H7 (cell line): ENCODE measurements at regions not wholly inside any gene's neighbourhood (a gene's known extent, or its start where the extent isn't known, plus 50 kb on each side); places are given as distances from the start of the nearest gene placed in this dataset.
"Not testable (repeated sequence)": the region's sequence is repeated elsewhere in the genome, so short reads cannot be mapped to it uniquely, and the experiment has no call there.

Experiments used
- DNase-seq: peaks from one replicate; pipeline ENCODE4 v3.0.0; 2012
- H3K27me3 ChIP-seq: 2 replicates; pipeline ENCODE4 v1.6.0; 2011; ENCODE audit warnings: mild to moderate bottlenecking, low read length; ENCODE audit not compliant: control insufficient read depth, insufficient read depth
- H3K36me3 ChIP-seq: replicated peaks from 2 replicates; pipeline ENCODE4 v1.5.1; 2011; ENCODE audit warnings: low read length; ENCODE audit not compliant: control insufficient read depth, insufficient read depth
- H3K4me3 ChIP-seq: 2 replicates; pipeline ENCODE4 v1.5.1; 2011; ENCODE audit warnings: low read depth, mild to moderate bottlenecking, control low read depth, low read length, moderate library complexity; ENCODE audit not compliant: insufficient read depth

DNA sequence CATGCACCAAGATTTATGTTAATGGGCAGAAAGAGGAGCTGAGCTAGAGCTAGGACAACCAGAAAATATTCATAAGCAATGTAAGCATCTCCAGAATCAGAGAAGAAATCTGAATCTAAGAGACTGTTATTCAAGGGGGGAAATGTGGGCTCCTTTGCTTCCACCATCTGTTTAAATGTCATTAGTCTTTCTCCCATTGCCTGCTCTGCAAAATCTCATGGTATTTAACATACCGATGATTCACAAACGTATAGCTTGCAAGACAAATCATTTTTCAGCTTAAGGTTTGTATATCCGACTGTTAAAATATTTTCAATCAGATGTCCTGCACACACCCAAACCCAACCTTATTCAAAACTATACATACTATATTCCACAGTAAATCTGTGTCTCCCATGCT is 133.4 kb upstream of the TACR3 start:
- Histone ChIP-seq H3K4me3 (no peak overlapping the region), H3K36me3 (no peaks in the 10 kb centered on the region), H3K27me3 (no peaks in the 10 kb centered on the region)
- no peak for DNase-seq

DNA sequence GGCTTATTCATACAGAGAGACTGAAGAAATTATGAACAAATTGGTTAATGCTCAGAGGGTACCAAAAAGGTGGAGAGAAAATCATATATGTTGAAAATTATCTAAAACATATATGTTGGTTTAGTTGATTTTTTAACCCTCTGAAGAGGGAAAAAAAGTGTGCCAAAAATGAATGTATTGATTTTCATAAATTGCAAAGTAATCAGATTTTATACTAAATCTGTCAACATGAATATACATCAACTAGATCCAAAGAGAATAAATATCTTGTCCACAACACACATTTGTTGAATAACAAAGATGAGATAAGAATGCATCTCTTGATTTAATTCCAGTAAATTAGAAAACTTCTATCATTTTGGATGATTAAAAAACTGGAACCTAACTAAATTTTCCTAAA is 125.3 kb upstream of the TACR3 start:
- no peak overlapping the region for H3K4me3 ChIP-seq

DNA sequence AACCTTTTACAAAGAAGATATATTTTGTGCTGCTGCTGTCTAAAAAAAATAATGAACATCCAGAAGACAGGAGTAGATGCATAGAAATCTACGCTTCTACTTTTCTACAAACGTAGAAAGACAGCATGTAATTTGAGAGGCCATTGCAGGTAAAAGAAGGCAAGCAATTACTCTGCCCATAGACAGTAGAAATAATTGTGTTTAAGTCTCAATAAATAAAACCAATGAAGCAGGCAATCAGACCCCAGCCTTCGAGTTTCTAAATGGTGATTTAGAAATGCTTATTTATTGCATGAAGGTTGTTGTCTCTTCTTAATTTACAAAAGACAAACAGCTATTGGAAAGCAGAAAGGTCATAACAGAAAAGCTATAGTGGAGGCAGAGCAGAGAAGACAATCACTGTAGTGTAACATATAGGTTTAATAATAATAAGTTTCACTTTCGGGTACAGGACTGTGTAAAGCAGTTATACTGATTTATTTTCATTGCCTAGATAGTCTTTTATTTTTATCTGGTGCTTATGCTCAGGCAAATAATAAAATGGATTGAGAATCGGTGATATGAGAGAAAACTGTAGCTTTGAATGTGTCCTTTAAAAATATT is 123.0 kb upstream of the TACR3 start:
- no peaks in the 10 kb centered on the region for H3K27me3 ChIP-seq
- no peak overlapping the region for H3K4me3 ChIP-seq
- no peak for DNase-seq
- H3K36me3 ChIP-seq = no peaks in the 10 kb centered on the region

More for the DNA sequence above, 125.3 kb upstream of the TACR3 start:
- no peaks in the 10 kb centered on the region for H3K27me3 ChIP-seq
- no peak for DNase-seq
- H3K36me3 ChIP-seq = no peaks in the 10 kb centered on the region

DNA sequence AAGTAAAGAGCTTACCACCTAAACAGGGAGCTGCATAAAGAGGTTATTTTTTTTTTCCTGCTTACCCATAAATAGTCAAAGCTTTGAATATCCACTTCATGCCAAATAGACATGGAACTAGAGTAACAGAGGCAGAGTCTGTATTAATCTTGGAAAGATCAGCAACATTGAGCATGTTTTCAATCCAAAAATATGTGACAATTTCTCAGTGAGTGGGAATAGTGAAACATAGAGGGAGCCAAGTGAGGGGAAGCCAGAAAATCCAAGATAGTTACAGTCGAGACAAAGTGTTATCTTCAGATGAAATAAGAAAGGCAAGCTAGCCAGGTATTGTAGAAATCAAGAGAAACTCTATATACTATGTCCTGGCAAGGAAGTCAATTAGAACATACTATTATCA is 122.3 kb upstream of the TACR3 start:
- H3K36me3 ChIP-seq = no peaks in the 10 kb centered on the region
- no peak for DNase-seq
- no peaks in the 10 kb centered on the region for H3K27me3 ChIP-seq
- no peak overlapping the region for H3K4me3 ChIP-seq

DNA sequence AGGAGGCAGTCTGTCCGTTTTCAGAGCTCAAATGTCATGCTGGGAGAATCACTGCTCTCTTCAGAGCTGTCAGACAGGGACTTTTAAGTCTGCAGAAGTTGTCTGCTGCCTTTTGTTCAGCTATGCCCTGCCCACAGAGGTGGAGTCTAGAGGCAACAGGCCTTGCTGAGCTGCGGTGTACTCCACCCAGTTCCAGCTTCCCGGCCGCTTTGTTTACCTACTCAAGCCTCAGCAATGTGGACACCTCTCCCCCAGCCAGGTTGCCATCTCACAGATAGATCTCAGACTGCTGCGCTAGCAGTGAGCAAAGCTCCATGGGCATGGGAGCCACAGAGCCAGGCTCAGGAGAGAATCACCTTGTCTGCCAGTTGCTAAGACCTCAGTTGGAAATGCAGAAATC is 90.5 kb upstream of the TACR3 start:
- not testable (repeated sequence) for H3K27me3 ChIP-seq, H3K4me3 ChIP-seq, DNase-seq, H3K36me3 ChIP-seq

DNA sequence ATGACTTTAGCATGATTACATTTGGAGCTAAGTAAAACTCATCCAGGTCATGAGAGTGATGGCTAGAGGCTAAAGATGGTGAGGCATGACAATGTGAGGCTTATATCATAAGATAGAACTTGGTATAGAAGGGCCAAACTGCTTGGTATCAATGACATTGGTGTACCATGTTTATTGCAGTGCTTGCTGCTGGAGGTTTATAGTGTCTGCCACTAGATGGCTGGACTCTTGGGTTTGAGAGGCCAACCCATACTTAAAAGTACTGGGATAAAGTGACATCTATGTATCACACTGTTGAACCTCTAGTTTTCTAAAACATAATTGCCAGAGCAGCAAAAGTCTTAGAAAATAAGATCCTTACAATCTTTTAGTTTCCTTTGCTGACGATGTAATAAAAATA is 83.0 kb upstream of the TACR3 start:
- Histone ChIP-seq H3K36me3 (no peaks in the 10 kb centered on the region), H3K4me3 (no peak overlapping the region), H3K27me3 (no peaks in the 10 kb centered on the region)
- DNase-seq = no peak

DNA sequence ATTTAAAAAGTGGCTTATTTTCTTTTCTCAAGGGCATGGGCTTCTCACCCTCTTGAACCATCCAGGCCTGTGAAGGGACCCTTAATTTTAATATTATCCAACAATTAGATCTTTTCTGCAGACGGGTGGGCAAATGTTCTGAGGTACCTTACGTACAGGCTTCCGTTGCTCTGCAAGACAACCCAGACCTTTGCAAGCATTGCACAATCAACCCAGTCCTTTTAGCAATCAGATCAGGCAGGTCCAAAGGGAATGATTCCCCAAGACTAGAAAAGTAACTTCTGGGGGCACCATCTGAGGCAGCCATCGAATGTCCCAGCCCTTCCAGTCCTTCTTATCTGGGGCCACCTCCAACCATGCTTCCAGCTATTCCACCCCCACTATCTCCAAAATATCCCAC is 67.3 kb upstream of the TACR3 start:
- Histone ChIP-seq H3K27me3 (no peaks in the 10 kb centered on the region), H3K36me3 (no peaks in the 10 kb centered on the region), H3K4me3 (no peak overlapping the region)
- DNase-seq = no peak

DNA sequence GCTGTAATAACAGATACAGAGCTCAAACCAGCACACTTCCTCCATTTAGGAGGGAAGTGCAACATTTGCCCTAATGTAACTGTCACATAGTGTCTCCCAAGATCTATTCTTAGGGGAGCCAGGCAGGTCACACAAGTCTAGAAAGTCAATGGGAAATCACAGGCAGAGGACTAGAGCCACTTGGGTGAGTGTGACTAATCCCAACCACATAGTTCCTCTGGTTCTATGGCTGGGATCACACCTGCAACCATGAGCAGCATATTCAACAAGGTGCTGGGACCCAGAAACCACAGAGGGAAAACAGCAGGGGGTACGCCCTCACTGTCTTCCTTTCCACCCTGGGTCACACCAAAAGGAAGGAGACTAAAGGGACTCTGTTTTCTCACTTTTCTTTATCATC is 66.8 kb upstream of the TACR3 start:
- Histone ChIP-seq H3K4me3 (no peak overlapping the region), H3K27me3 (no peaks in the 10 kb centered on the region), H3K36me3 (no peaks in the 10 kb centered on the region)
- DNase-seq = no peak

DNA sequence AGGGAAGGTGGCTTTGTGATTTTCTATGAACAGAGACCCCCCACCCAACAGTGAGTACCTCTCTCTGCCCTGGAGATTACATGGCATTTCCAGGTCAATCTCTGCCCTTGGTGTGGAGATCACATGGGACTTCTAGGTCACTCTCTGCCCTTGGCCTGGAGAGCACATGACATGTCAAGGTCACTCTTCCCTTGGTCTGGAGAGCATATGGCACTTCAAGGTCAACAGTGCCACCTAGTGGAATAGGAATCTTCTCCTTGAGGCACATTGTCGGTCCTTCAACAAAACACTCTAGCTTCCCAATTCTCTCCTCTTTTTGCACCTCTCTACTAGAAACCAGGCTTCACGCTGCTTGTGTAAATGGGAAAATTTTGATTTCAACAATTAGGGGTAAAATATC is 66.2 kb upstream of the TACR3 start:
- peak; percentile 10 for DNase-seq
- no peak overlapping the region for H3K4me3 ChIP-seq
- no peaks in the 10 kb centered on the region for H3K36me3 ChIP-seq
- H3K27me3 ChIP-seq = no peaks in the 10 kb centered on the region

DNA sequence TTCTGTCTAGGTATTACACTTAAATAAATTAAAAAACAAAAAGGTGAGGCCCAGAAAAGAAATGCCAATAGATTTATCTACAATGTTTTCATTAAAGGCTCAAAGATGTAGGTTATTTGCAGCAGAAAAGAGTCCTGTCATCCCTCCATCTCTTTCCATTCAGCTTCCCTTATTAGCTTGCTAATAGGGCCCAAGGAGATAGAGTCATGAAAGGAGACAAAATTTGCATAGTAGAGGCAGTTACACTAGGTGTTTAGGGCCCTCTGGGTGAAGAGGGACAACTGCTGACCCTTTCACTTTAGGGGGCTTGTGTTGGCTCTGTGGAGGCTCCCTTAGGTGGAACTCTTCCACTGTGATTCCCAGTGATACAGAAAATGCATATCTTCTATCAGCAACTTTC is 58.4 kb upstream of the TACR3 start:
- H3K36me3 ChIP-seq = no peaks in the 10 kb centered on the region
- no peak overlapping the region for H3K4me3 ChIP-seq
- DNase-seq = no peak
- no peaks in the 10 kb centered on the region for H3K27me3 ChIP-seq

DNA sequence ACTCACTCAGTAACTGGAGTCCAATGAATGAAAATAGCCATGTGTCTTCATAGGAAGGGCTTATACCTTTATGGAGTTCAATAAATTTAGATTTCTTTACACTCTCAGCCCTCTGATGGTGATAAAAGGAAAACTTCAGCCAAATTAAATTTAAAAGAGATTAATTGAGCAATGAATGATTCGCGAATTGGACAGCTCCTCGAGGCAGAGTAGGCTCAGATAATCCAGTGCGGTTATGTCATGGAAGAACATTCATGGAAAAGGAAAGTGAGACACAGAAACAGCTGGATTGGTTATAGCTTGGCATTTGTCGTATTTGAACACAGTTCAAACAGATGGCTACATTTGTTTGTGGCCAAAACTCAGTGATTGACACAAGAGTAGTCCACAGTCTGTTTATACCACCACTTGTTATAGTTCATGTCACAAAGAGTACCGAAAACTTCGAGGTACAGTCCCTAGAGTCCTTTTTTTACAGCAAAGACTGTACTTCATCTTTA is 54.6 kb upstream of the TACR3 start:
- Histone ChIP-seq H3K4me3 (no peak overlapping the region), H3K27me3 (no peaks in the 10 kb centered on the region), H3K36me3 (no peaks in the 10 kb centered on the region)
- no peak for DNase-seq

DNA sequence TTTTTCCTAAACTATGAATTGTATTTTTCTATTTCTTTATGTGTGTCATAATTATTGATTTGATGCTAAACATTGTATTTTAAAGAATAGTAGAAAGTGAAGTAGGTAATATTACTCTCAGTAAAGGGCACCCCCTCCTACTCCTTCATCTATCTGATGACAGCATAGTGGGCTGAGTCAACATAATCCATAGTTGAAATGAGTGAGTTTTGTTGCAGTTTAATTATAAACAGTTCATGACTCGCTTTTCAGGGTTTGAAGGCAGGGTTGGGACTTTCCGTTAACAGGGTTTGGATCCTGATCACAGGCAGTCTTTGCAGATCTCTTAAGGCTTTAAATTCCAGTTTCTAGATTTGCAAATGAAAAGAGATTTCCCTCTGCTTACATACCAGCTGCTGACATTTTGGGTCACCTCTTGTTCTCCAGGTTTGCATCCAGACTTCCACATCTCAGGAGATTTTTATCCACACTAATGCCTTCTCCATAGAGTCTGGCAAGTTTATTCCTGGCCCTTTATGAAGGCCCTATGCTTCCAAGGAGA is 54.0 kb upstream of the TACR3 start:
- H3K36me3 ChIP-seq = no peaks in the 10 kb centered on the region
- H3K27me3 ChIP-seq = no peaks in the 10 kb centered on the region
- H3K4me3 ChIP-seq = no peak overlapping the region
- DNase-seq = peak; percentile 3
